Dedifferentiated amniotic fluid mesenchymal stem cell (primary cell): ENCODE measurements at regions not wholly inside any gene's neighbourhood (a gene's known extent, or its start where the extent isn't known, plus 50 kb on each side); places are given as distances from the start of the nearest gene placed in this dataset.
"Not testable (repeated sequence)": the region's sequence is repeated elsewhere in the genome, so short reads cannot be mapped to it uniquely, and the experiment has no call there.

Experiments
- DNase-seq: peaks from one replicate; pipeline ENCODE4 v3.0.0-alpha.2; 2016; ENCODE audit errors: extremely low spot score

DNA sequence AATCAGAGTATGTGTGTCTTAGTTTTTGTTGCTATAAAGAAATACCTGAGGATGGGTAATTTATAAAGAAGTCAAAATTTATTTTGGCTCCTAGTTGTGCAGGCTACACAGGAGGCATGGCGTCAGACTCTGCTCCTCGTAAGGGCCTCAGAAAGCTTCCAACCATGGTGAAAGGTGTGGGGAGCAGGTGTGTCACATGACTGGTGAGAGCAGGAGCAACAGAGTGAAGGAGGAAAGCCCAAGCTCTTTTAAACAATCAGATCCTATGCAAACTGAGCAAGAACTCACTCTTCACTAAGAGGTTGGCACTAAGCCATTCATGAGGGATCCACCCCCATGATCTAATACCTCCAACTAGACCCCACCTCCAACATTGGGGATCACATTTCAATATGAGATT, 1524.3 kb downstream of the HACE1 start:
- no peak for DNase-seq

DNA sequence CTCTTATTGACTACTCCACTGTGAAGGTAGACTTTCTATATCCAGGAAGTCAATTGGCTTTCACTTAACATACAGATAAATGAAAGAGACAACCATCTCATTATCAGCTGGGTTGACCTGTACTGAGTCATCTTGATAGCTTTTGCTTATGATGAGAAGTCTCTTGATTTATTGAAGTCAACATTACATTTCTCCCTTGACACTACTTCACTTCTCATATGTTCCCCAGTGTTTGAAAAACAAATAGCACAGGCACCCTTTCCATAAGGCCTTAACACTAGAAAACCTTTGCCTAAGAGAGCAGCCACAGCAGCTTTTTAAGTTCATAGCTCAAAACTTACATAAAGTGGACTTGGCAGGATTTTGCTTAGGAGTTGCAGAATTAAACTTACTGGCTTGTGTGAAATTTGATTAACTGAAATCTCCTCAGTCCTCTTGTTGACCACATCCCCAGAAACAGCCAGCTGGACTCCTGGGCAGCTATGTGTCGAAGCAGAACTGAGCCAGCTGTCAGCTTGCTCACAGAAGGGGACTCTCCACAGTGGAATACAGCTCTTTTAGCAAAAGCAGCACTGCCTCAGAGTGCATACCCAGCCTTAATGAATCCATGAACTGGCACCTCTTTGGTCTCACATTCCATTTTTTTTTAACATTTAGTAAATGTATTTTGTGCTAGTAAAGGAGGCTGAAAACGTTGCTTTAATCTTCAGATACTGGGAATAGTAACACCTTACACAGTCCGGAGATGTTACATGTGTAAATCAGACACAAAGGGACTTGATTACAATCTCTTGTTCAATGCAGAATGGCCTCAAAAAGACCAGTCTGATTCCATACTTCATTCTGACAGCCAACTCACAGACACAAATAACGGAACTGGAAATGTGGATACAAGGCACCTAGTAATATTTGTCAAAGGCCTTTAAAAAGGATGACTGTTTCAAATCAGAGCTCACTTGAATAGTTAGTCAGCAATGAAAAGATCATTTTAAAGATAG, 1532.7 kb downstream of the HACE1 start:
- DNase-seq, result no peak

DNA sequence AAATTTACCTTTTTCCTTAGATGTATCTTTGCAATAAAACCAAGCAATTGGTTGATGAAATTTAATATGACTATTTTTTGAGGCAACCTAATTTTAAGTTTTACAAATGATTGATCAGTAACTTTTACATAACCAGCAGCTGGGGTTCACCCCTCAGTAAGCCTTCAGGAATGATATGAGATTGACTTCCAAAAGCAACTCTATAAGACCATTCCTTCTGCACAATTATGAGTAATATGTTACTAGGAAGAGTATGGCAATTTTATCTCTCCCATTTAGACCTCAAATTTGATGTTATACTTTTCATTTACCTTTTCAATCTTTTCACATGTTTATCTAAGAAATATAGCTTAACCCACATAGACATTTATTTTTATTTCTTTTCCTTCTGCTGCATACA, 1546.3 kb downstream of the HACE1 start:
- no peak for DNase-seq

GRCh38 chr6:103294376-103294775, 1565.3 kb downstream of the HACE1 start:
- not testable (repeated sequence) for DNase-seq

GRCh38 chr6:103284835-103285234, 1574.9 kb downstream of the HACE1 start:
- no peak for DNase-seq

- DNase-seq, result no peak
These were observed 1579.3 kb downstream of the HACE1 start for GRCh38 chr6:103280417-103280816.

DNA sequence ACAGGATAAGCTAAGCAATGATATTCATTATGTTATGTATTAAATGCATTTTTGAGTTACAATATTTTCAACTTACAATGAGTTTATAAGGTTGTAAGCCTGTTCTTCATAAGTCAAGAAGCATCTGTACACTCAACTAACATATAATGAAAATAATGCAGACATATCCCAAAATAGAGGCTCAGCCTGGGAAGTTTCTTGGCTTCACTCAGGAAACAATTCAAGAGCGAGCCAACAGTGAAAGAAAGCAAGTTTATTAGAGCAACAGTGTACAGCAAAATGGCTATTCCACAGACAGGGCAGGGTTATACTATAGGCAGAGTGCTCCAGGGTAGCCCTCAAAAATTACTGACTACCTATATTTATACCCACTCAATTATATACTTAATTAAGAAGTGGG, 1581.8 kb downstream of the HACE1 start:
- DNase-seq, result no peak

- DNase-seq, result no peak
These were observed 1586.7 kb downstream of the HACE1 start for GRCh38 chr6:103273048-103273447.

GRCh38 chr6:103269581-103269980, 1590.1 kb downstream of the HACE1 start:
- DNase-seq, result no peak

GRCh38 chr6:103268335-103268734, 1591.4 kb downstream of the HACE1 start:
- DNase-seq, result no peak

DNA sequence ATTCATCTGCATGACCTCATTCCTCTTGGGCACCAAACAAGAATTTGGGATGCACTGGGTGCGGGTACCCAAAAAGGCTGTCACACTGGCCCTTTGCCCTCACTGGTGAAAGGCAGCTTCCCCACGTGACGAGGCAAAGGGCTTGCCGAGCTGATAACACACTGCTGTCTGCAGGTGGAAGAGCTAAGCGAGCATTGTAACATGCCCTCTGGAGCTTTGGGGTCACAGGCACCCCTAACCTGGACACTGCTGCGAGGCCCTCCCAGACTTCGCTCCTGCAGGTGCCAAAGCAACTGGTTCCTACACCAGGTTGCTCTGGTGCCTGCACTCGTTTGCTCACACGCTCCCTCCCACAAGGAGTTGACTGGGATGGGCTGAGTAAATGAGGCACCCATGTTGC, 1595.7 kb downstream of the HACE1 start:
- no peak for DNase-seq

DNA sequence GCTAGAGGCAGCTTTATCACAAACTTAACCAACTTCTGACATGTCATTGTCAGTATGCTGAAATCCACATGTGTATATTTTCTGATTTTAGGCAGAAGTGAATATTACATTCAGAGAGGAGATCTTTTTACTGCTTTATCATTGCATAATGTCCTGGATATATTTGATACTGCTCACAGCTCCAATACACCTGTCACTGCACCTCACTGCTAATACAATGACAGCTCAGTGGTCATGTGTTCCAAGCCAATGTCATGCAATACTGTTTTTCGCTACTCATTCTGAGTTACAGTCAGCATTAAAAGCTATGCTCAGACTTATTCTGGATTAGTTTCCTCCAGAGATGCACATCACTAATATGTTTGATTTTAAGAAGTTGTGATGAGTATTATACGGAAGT, 1604.6 kb downstream of the HACE1 start:
- no peak for DNase-seq

GRCh38 chr6:103236923-103237322, 1622.8 kb downstream of the HACE1 start:
- DNase-seq, result no peak

GRCh38 chr6:103231181-103231580, 1628.5 kb downstream of the HACE1 start:
- no peak for DNase-seq

GRCh38 chr6:103215847-103216246, 1643.9 kb downstream of the HACE1 start:
- no peak for DNase-seq

DNA sequence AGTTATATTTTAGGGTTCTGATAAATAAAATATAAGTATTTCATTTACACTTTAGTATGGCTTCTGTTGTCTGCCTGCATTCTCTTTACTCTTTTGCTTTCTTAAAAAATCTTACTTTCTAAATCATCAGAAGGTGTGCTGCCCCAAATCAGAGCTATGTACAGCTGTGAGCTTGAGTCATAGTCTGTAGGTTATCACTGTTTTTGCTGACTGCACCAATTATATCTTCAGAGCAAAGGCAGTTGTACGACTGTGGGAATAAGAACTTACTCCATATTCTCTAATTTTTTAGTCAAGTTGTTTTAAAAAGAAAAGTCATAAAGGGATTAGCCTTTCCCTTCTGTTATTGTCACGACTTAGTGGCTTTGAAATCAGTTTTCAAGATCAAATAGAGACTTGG, 1649.0 kb downstream of the HACE1 start:
- DNase-seq, result no peak

GRCh38 chr6:103198386-103198785, 1661.3 kb downstream of the HACE1 start:
- DNase-seq, result no peak

DNA sequence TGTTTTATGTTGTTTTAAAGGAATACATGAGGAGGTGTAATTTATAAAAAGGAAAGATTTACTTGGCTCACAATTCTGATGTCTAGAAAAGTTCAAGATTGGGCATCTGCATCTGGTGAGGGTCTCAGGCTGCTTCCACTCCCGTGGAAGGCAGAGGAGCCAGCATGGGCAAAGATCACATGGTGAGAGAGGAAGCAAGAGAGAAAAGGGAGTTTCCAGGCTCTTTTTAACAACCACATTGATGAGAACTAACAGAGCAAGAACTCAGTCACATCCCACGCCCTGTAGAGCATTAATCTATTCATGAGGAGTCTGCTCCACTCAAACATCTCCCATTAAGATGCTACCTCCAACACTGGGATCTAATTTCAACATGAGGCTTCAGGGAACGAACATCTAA, 1666.3 kb downstream of the HACE1 start:
- no peak for DNase-seq

- no peak for DNase-seq
These were observed 1668.2 kb downstream of the HACE1 start for GRCh38 chr6:103191391-103192093.

DNA sequence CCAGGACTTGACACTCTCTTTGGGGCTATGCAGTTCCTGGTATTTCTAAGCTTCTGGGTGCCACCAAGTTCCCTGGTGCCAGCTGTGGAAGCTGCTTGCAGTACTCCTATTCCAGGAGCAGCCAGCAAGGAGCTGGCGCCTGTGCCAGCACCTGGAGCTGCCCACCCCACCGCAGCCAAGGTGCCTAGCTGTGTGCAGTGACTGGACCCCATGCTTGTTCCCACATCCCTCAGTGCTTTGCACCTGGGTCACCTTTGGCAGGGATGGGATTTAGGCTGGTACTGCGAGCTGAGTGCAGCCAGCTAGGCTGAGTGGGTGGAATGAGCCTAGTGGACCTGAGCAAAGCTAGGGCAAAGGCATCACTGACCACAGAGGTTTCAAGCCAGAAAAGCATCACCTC, 1674.9 kb downstream of the HACE1 start:
- no peak for DNase-seq

- no peak for DNase-seq
These were observed 1675.8 kb downstream of the HACE1 start for GRCh38 chr6:103183831-103184411.

- DNase-seq, result no peak
These were observed 1681.5 kb downstream of the HACE1 start for GRCh38 chr6:103178193-103178592.

DNA sequence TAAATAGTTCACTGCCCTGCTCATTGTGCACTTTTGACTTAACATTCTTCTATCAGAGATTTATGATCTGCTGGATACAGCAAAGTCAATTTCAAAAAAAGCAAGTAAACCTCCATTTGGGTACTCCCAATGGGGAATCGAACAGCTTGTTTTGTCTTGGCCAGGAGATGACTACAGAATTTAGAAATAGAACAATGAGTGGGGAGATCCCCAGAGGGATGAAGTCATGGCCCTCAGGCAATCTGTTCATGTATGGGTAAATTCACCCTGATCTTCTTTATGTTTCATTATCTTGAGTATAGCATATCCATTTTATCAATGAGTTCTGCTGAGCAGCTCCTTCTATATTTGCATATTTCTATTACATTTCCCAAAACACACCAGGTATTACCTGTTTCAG, 1681.9 kb downstream of the HACE1 start:
- DNase-seq, result no peak
